Vagina (tissue), 2 donors: ENCODE measurements at regions not wholly inside any gene's neighbourhood (a gene's known extent, or its start where the extent isn't known, plus 50 kb on each side); places are given as distances from the start of the nearest gene placed in this dataset.

Experiments used
- DNase-seq, 2 donors: peaks; one replicate each; pipeline ENCODE4 v3.0.0-alpha.2; 2017; ENCODE audit errors: extremely low spot score in 2 of 2
- H3K27ac ChIP-seq: fragments of 200-600 bp; sonication (generic); one replicate; pipeline ENCODE4 v1.5.1; 2019
- H3K27me3 ChIP-seq: fragments of 200-600 bp; sonication (generic); one replicate; pipeline ENCODE4 v1.5.1; 2019
- H3K36me3 ChIP-seq, 2 donors: fragments of 200-600 bp; sonication (generic); one replicate each; pipeline ENCODE4 v1.5.1; 2017 to 2019
- H3K4me1 ChIP-seq: fragments of 200-600 bp; sonication (generic); one replicate; pipeline ENCODE4 v1.5.1; 2019
- H3K4me3 ChIP-seq, 2 donors: fragments of 200-600 bp; sonication (generic); 1 replicate in 1 of 2; 2 replicates in 1 of 2; pipeline ENCODE4 v1.5.1; 2016 to 2019
- H3K9me3 ChIP-seq: fragments of 200-600 bp; sonication (generic); one replicate; pipeline ENCODE4 v1.5.1; 2019
- CTCF ChIP-seq, 3 experiments: fragments of 450-650 bp in 2 of 3; fragments of 200-600 bp in 1 of 3; sonication (generic) in 1 of 3; IDR thresholded peaks; one replicate each; pipeline ENCODE4 v1.5.1; 2017 to 2019; ENCODE audit warnings: antibody characterized with exemption in 3 of 3, mild to moderate bottlenecking in 2 of 3, moderate library complexity in 2 of 3
- POLR2A ChIP-seq, 2 donors: fragments of 450-650 bp; IDR thresholded peaks; one replicate each; pipeline ENCODE4 v1.6.1; 2017; ENCODE audit warnings: antibody characterized with exemption in 2 of 2, mild to moderate bottlenecking in 2 of 2, moderate library complexity in 2 of 2
- POLR2AphosphoS5 ChIP-seq, 2 donors: sonication (generic); formaldehyde crosslinking; IDR thresholded peaks; one replicate each; pipeline ENCODE4 v1.9.0; 2017; ENCODE audit warnings: antibody characterized with exemption in 2 of 2, mild to moderate bottlenecking in 2 of 2, low read depth in 1 of 2; ENCODE audit not compliant: insufficient read depth in 1 of 2
- intact Hi-C: fragments of 100-400 bp; cut with DNase I; formaldehyde crosslinking; loops from one replicate; pipeline ENCODE4 v1.15.1; 2023

DNA sequence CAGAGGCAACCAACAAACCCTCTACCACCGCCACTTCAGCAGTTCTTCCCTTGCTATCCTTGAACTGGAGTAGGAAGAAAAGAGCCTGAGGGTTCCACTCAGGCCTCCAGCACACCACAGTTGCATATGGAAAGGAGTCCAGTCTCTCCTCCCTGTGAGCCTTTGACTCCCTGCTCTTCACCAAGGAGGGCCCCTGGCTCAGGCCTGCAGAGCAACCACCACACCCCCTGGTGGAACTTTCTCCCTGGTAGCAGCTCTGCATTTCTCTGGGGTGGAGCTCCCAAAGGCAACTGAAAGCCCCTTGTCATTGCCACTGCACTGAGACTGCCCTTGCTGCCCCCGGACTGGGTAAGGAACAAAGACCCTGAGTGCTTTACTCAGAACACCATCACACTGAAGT, 1021.5 kb upstream of the ADGRL2 start:
- Histone ChIP-seq H3K27me3 (no peaks in the 10 kb centered on the region), H3K4me1 (no peaks in the 10 kb centered on the region), H3K27ac (no peak overlapping the region), H3K4me3 (no peak overlapping the region), H3K36me3 (no peaks in the 10 kb centered on the region), H3K9me3 (no peaks in the 10 kb centered on the region)
- no peak for TF ChIP-seq CTCF (IDR thresholded peaks at IDR 0.05)
- TF ChIP-seq POLR2AphosphoS5 (IDR thresholded peaks at IDR 0.05; ENCODE audit: insufficient read depth in 1 of 2, low read depth in 1 of 2) = no peak
- TF ChIP-seq POLR2A (IDR thresholded peaks at IDR 0.05) = no peak
- intact Hi-C loops = no loop called here
- DNase-seq = no peak

GRCh38 chr1:80778094-80778840, 1022.5 kb upstream of the ADGRL2 start:
- H3K36me3 ChIP-seq = no peaks in the 10 kb centered on the region
- DNase-seq = no peak
- no peak overlapping the region for H3K4me3 ChIP-seq
- no peaks in the 10 kb centered on the region for H3K27me3 ChIP-seq
- no peak overlapping the region for H3K27ac ChIP-seq
- TF ChIP-seq POLR2A (IDR thresholded peaks at IDR 0.05) = no peak
- no peak for TF ChIP-seq POLR2AphosphoS5 (IDR thresholded peaks at IDR 0.05; ENCODE audit: insufficient read depth in 1 of 2, low read depth in 1 of 2)
- TF ChIP-seq CTCF (IDR thresholded peaks at IDR 0.05) = no peak
- no peaks in the 10 kb centered on the region for H3K4me1 ChIP-seq
- intact Hi-C loops = no loop called here
- no peaks in the 10 kb centered on the region for H3K9me3 ChIP-seq

GRCh38 chr1:80776266-80776665, 1024.5 kb upstream of the ADGRL2 start:
- intact Hi-C loops = no loop called here
- Histone ChIP-seq H3K4me1 (no peaks in the 10 kb centered on the region), H3K36me3 (no peaks in the 10 kb centered on the region), H3K9me3 (no peaks in the 10 kb centered on the region), H3K27me3 (no peaks in the 10 kb centered on the region), H3K27ac (no peak overlapping the region), H3K4me3 (no peak overlapping the region)
- DNase-seq = no peak
- no peak for TF ChIP-seq POLR2A (IDR thresholded peaks at IDR 0.05)
- no peak for TF ChIP-seq CTCF (IDR thresholded peaks at IDR 0.05)
- TF ChIP-seq POLR2AphosphoS5 (IDR thresholded peaks at IDR 0.05; ENCODE audit: insufficient read depth in 1 of 2, low read depth in 1 of 2) = no peak

DNA sequence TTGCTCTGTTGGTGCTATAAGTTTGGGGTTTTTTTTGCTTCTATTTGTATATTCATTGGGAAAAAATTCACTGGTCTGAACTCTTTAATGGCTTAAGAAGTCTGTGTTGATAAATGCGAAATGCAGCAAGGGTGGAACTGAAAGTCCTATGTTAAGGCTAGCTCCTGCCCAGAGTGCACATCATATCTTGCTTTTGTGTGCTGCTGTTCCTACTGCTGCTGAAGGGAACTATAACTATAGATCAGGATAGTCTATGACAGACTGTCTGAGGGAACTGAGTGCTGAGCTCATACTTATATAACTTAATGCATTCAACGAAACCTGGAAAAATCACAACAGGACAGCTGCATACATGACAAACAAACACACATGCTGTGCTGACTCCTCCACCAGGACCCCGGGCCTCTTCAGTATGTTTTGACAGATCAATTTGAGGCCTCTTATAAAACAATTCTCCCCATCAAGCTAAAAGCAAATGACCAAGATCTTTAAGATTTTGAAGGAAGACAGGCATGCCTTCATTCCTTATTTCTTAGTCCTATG, 1031.5 kb upstream of the ADGRL2 start:
- Histone ChIP-seq H3K27ac (no peak overlapping the region), H3K27me3 (no peaks in the 10 kb centered on the region), H3K4me1 (no peaks in the 10 kb centered on the region), H3K36me3 (no peaks in the 10 kb centered on the region), H3K4me3 (no peak overlapping the region), H3K9me3 (no peaks in the 10 kb centered on the region)
- intact Hi-C loops = no loop called here
- TF ChIP-seq POLR2A (IDR thresholded peaks at IDR 0.05) (no peak), POLR2AphosphoS5 (IDR thresholded peaks at IDR 0.05; ENCODE audit: insufficient read depth in 1 of 2, low read depth in 1 of 2) (no peak), CTCF (IDR thresholded peaks at IDR 0.05) (no peak)
- no peak for DNase-seq

- no peak overlapping the region for H3K27ac ChIP-seq
- no peaks in the 10 kb centered on the region for H3K27me3 ChIP-seq
- DNase-seq = no peak
- no peak overlapping the region for H3K4me3 ChIP-seq
- H3K4me1 ChIP-seq = no peaks in the 10 kb centered on the region
- intact Hi-C loops = no loop called here
- H3K9me3 ChIP-seq = no peaks in the 10 kb centered on the region
- no peaks in the 10 kb centered on the region for H3K36me3 ChIP-seq
- no peak for TF ChIP-seq POLR2AphosphoS5 (IDR thresholded peaks at IDR 0.05; ENCODE audit: insufficient read depth in 1 of 2, low read depth in 1 of 2)
- no peak for TF ChIP-seq POLR2A (IDR thresholded peaks at IDR 0.05)
- no peak for TF ChIP-seq CTCF (IDR thresholded peaks at IDR 0.05)
These were observed 1033.0 kb upstream of the ADGRL2 start for GRCh38 chr1:80767711-80768110.
